Motor neuron (in vitro differentiated cells): ENCODE measurements at regions not wholly inside any gene's neighbourhood (a gene's known extent, or its start where the extent isn't known, plus 50 kb on each side); places are given as distances from the start of the nearest gene placed in this dataset.
A peak's percentile ranks its signal among the peaks of the same experiment; 100 is the strongest.

ENCODE experiments used
- ATAC-seq, 8 experiments: fragments of 200-7000 bp; cut with Tn5 transposase; replicated peaks in 6 of 8; 2 replicates each; pipeline ENCODE4 v1.8.0; 2021; ENCODE audit warnings: mild to moderate bottlenecking in 8 of 8, moderate library complexity in 8 of 8
- H3K27ac ChIP-seq, 2 donors: fragments of 250-450 bp; sonication (Bioruptor Pico); 2 replicates each; pipeline ENCODE4 v1.9.0; 2021; ENCODE audit warnings: antibody characterized with exemption in 2 of 2, mild to moderate bottlenecking in 2 of 2, moderate library complexity in 1 of 2
- H3K4me1 ChIP-seq, 2 donors: fragments of 250-450 bp; sonication (Bioruptor Pico); replicated peaks in 1 of 2; 2 replicates each; pipeline ENCODE4 v1.6.1; 2021; ENCODE audit warnings: antibody characterized with exemption in 2 of 2, mild to moderate bottlenecking in 2 of 2, moderate library complexity in 1 of 2
- H3K4me3 ChIP-seq, 5 donors: fragments of 250-450 bp; sonication (Bioruptor Pico); 2 replicates each; pipeline ENCODE4 v1.9.0; 2021; ENCODE audit warnings: antibody characterized with exemption in 5 of 5, mild to moderate bottlenecking in 5 of 5, moderate library complexity in 4 of 5
- WGBS, 10 experiments: fragments of 450-650 bp; shearing (Covaris generic); methylation state at CpG; one replicate each; pipeline ENCODE4 v1.0.0; 2022; 5-methylcytosine and 5-hydroxymethylcytosine counted together
- in situ Hi-C, 9 experiments: fragments of 400-800 bp; cut with MboI; loops; one replicate each; pipeline ENCODE4 v1.15.0; 2021; ENCODE audit warnings: low sequenced_read_pairs in 9 of 9, low pct_unique_long_range_greater_than_20kb in 2 of 9; ENCODE audit not compliant: unreplicated experiment in 9 of 9

DNA sequence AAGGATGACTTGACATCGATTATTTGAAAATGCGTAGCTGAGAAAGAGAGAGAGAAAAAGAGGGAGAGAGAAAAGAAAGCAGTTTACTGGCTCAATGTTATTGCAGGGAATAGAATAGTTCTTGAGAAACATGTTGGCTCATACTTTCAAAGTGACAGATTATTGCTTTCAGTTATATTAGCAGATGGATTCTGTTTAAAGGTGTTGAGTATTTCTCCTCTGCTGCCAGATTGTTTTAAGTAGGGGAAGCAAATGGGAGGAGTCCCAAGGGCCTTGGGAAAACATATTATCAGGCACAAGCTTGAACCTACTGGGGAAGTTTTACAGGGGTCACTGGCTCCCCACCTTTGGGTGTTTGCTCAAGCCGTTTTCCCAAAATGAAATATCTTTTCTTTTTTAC, 203.8 kb upstream of the SRRM4 start:
- 0 to 100% (median 94%) methylated on average over 1 to 3 of the region's 3 CpGs; no CpG with 5 or more reads in 1 of the 10 experiments for WGBS, 10 experiments
- in situ Hi-C loops, result no loop called here
- Histone ChIP-seq H3K27ac (no peak overlapping the region), H3K4me3 (no peak overlapping the region), H3K4me1 (peaks cover 27 to 36% of the 10 kb centered on the region in 2 donors)
- ATAC-seq, result no peak

DNA sequence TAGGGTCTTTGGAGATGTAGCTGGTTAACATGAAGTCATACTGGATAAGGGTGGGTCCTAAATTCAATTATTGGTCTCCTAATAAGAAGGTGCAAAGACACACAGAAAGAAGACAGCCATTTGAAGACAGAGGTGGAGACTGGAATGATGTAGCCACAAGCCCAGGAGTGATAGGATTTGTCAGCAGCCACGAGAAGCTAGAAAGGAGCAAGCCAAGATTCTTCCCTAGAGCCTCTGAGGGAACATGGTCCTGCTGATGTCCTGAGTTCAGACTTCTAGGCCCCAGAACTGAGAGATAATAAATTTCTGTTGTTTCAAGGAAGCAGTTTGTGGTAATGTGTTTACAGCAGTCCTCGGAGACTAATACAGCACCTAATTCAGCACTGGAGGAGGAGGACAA, 203.3 kb upstream of the SRRM4 start:
- in situ Hi-C loops, result no loop called here
- Histone ChIP-seq H3K4me1 (peaks cover 33 to 41% of the 10 kb centered on the region in 2 donors), H3K4me3 (no peak overlapping the region), H3K27ac (no peak overlapping the region)
- WGBS, 10 experiments, result 0 to 100% (median 70%) methylated on average over 1 to 2 of the region's 2 CpGs; no CpG with 5 or more reads in 5 of the 10 experiments
- ATAC-seq, result no peak

DNA sequence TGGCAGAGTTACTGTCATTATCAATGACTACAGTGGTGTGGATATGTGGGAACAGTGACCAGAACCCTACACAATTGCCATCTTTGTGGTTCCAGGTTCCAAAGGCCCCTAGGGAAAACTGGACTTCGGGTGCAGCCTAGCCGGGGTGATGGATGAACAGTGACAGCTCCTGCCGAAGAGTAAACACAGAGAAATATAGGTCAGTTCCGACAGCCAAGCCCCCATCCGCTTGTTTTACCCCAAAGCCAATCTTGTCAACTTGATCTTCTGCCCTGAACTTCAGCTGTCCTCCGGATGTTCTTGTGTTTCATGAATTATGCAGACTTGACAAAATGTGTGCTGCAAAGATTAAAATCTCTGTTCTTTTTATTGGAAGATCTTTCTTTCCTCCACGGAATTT, 200.4 kb upstream of the SRRM4 start:
- no peak overlapping the region for H3K4me3 ChIP-seq
- no peak for ATAC-seq
- peaks cover 21 to 25% of the 10 kb centered on the region in 2 donors for H3K4me1 ChIP-seq
- H3K27ac ChIP-seq, result no peak overlapping the region
- in situ Hi-C loops, result no loop called here
- WGBS, 10 experiments, result 0 to 88% (median 37%) methylated on average over 1 to 6 of the region's 7 CpGs; no CpG with 5 or more reads in 2 of the 10 experiments

GRCh38 chr12:118781692-118782091, 199.6 kb upstream of the SRRM4 start:
- Histone ChIP-seq H3K4me3 (no peak overlapping the region), H3K27ac (no peak overlapping the region), H3K4me1 (peaks cover 21 to 25% of the 10 kb centered on the region in 2 donors)
- WGBS, 10 experiments, result 19 to 67% (median 40%) methylated on average over 1 to 3 of the region's 3 CpGs; no CpG with 5 or more reads in 3 of the 10 experiments
- ATAC-seq, result no peak
- in situ Hi-C loops, result no loop called here

DNA sequence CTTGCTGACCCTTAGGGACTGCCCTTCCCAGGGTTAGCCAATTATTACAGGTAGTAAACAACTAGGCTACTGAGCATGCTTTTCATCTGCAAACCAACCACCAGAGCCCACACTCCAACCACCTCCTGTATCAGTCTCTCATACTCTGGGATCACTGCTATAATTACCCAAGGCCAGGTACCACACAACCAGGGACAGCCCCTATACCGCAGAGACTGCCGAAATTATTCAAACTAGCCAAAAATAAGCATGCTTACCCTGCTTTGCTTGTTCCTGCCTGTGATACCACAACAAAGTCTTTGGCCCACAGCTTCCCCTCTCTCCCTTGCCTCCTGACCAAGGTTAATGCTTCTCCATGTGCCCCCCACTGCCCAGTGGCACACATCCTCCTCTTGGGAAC, 197.6 kb upstream of the SRRM4 start:
- no peak for ATAC-seq
- in situ Hi-C loops, result no loop called here
- 0 to 87% (median 67%) methylated on average over 2 of the region's 2 CpGs; no CpG with 5 or more reads in 6 of the 10 experiments for WGBS, 10 experiments
- H3K27ac ChIP-seq, result no peak overlapping the region
- peaks cover 21 to 25% of the 10 kb centered on the region in 2 donors for H3K4me1 ChIP-seq
- no peak overlapping the region for H3K4me3 ChIP-seq

DNA sequence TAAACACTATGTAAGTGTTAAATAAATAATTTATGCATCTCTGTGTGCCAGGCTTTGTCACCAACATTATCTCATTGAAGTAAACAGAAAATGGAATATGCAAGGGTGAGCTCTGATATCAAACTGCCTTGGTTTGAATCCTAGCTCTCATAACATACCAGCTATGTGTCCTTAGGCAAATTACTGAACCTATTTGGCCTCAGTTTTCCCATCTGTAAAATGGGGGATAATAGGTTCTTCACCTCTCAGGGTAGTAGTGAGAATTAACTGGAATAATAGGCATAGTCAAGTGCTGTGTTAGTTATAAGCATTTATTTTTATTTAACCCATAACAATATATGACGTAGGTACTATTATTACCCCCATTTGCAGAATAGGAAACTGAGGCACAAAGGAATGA, 190.8 kb upstream of the SRRM4 start:
- Histone ChIP-seq H3K4me3 (no peak overlapping the region), H3K4me1 (no peaks in the 10 kb centered on the region), H3K27ac (no peak overlapping the region)
- WGBS, 10 experiments, result 100% methylated on average over 1 of the region's 1 CpG; no CpG with 5 or more reads in 8 of the 10 experiments
- in situ Hi-C loops, result no loop called here
- no peak for ATAC-seq

- in situ Hi-C loops, result no loop called here
- ATAC-seq, result no peak
- no peak overlapping the region for H3K27ac ChIP-seq
- H3K4me3 ChIP-seq, result no peak overlapping the region
- peaks cover 3 to 6% of the 10 kb centered on the region in 2 donors for H3K4me1 ChIP-seq
- 0 to 56% (median 20%) methylated on average over 1 to 6 of the region's 6 CpGs for WGBS, 10 experiments
These were observed 167.5 kb upstream of the SRRM4 start for GRCh38 chr12:118813778-118814357.

GRCh38 chr12:118816296-118816695, 165.0 kb upstream of the SRRM4 start:
- H3K4me3 ChIP-seq, result no peak overlapping the region
- no peak for ATAC-seq
- peaks cover 5 to 10% of the 10 kb centered on the region in 2 donors for H3K4me1 ChIP-seq
- in situ Hi-C loops, result no loop called here
- H3K27ac ChIP-seq, result no peak overlapping the region
- 0 to 100% (median 24%) methylated on average over 1 to 3 of the region's 3 CpGs; no CpG with 5 or more reads in 2 of the 10 experiments for WGBS, 10 experiments

- Histone ChIP-seq H3K27ac (no peak overlapping the region), H3K4me3 (no peak overlapping the region), H3K4me1 (peaks cover 11 to 12% of the 10 kb centered on the region in 2 donors)
- ATAC-seq, result peak in 4 of 8 experiments; percentile 25 to 56 (median 49)
- WGBS, 10 experiments, result 0 to 100% (median 74%) methylated on average over 2 to 4 of the region's 5 CpGs; no CpG with 5 or more reads in 2 of the 10 experiments
- in situ Hi-C loops, result no loop called here
These were observed 159.9 kb upstream of the SRRM4 start for GRCh38 chr12:118821386-118821925.

DNA sequence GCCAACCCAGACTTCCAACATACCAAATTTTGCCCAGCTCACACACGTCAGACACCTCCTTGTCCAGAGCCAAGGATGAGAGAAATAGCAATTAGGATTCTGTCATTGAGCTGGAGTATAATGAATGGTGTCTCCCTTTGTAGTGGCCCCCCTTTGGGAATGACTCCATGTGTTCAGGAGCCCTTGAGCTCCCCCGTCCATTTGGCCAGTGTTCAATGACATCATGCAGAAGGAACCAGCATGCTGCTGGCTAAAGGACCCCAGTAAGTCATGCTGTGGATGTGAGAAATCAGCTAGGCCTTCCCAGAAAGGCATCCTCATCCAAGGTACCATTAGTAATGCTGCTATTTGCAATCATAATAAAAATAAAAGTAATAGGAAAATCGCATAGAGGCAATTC, 158.8 kb upstream of the SRRM4 start:
- Histone ChIP-seq H3K4me3 (no peak overlapping the region), H3K4me1 (peaks cover 11 to 12% of the 10 kb centered on the region in 2 donors), H3K27ac (no peak overlapping the region)
- in situ Hi-C loops, result no loop called here
- ATAC-seq, result peak in 5 of 8 experiments; percentile 40 to 84 (median 59)
- 0 to 100% (median 75%) methylated on average over 1 to 3 of the region's 3 CpGs; no CpG with 5 or more reads in 3 of the 10 experiments for WGBS, 10 experiments

DNA sequence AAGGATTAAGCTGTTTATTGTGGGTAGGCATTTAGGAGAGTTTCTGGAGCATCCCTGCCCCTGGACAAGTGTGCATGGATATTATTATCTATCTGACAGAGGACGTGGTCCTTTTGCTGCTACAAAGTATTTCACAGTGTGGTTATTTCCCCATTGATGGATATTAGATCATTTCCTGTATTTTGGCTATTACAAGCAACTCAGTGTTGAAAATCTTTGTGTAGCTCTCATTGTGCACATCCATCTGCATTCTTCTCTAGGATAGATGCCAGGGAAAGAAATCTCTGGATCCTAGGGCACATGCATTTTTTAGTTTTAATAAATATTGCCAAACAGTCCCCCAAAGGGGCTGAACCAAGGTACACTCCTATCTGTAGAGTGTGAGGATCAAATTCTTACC, 154.3 kb upstream of the SRRM4 start:
- Histone ChIP-seq H3K4me1 (peaks cover 3 to 6% of the 10 kb centered on the region in 2 donors), H3K4me3 (no peak overlapping the region), H3K27ac (no peak overlapping the region)
- WGBS, 10 experiments, result 0 to 100% (median 80%) methylated on average over 1 of the region's 1 CpG; no CpG with 5 or more reads in 7 of the 10 experiments
- in situ Hi-C loops, result no loop called here
- ATAC-seq, result no peak

DNA sequence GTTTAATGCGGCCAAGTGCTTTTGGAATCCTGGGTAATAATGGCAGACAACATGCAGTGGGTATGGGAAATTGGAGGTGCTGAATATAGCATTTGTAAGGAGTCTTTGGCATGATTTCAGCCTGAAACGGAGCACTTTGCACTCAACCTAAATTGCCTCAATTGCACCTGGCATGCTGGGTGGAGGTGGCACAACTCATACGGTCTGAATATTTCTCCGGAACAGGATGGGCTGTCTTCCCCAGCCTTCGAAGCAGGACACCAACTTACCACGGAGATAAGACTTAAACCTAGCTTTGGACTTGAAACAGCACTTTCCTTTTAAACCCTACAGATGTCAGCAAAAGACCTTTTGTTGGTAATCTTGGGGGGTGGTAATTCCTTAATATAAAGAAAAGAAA, 153.7 kb upstream of the SRRM4 start:
- ATAC-seq, result no peak
- Histone ChIP-seq H3K4me3 (no peak overlapping the region), H3K4me1 (peaks cover 0 to 2% of the 10 kb centered on the region in 2 donors), H3K27ac (no peak overlapping the region)
- in situ Hi-C loops, result no loop called here
- 0 to 90% (median 60%) methylated on average over 1 to 4 of the region's 6 CpGs; no CpG with 5 or more reads in 3 of the 10 experiments for WGBS, 10 experiments

DNA sequence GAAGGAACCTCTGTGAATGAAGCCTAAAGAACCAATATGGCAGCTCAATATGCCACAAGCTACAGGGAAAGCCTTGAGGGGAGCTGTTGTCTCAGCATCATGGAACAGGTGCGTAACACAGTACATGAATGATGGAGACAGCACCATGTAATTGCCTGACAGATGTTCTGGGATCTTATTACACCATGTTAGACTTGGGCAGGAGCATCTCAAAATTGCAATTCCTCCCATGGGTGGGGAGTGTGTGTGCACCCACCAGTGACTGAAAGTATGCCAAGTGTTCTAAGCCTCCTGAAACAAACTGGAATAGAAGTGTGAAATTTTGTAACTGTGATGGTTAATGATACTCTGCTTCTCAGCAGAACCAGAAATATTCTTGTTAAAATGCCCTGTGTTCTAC, 151.0 kb upstream of the SRRM4 start:
- Histone ChIP-seq H3K4me1 (peaks cover 0 to 3% of the 10 kb centered on the region in 2 donors), H3K4me3 (no peak overlapping the region), H3K27ac (no peak overlapping the region)
- in situ Hi-C loops, result no loop called here
- ATAC-seq, result no peak
- 0 to 100% (median 100%) methylated on average over 1 of the region's 1 CpG; no CpG with 5 or more reads in 5 of the 10 experiments for WGBS, 10 experiments

- H3K4me1 ChIP-seq, result peaks cover 0 to 3% of the 10 kb centered on the region in 2 donors
- H3K4me3 ChIP-seq, result no peak overlapping the region
- in situ Hi-C loops, result no loop called here
- 100% methylated on average over 1 of the region's 1 CpG; no CpG with 5 or more reads in 8 of the 10 experiments for WGBS, 10 experiments
- ATAC-seq, result no peak
- no peak overlapping the region for H3K27ac ChIP-seq
These were observed 145.4 kb upstream of the SRRM4 start for GRCh38 chr12:118835926-118836325.
